Neuronal stem cell (in vitro differentiated cells): ENCODE measurements at regions not wholly inside any gene's neighbourhood (a gene's known extent, or its start where the extent isn't known, plus 50 kb on each side); places are given as distances from the start of the nearest gene placed in this dataset.

Experiments used
- DNase-seq: peaks from one replicate; pipeline ENCODE4 v3.0.0-alpha.2; 2013; ENCODE audit warnings: low spot score
- H2AFZ ChIP-seq: one replicate; pipeline ENCODE4 v1.6.1; 2013; ENCODE audit warnings: mild to moderate bottlenecking, low read length, inconsistent platforms
- H2AK5ac ChIP-seq: 2 replicates; pipeline ENCODE4 v1.6.1; 2013; ENCODE audit warnings: low read depth, mild to moderate bottlenecking, inconsistent platforms, low read length, moderate library complexity, mixed read lengths
- H2BK120ac ChIP-seq: 2 replicates; pipeline ENCODE4 v1.6.1; 2013; ENCODE audit warnings: low read depth, mild to moderate bottlenecking, inconsistent platforms, low read length, moderate library complexity, mixed read lengths
- H2BK12ac ChIP-seq: one replicate; pipeline ENCODE4 v1.6.1; 2013; ENCODE audit warnings: low read length, inconsistent platforms
- H2BK15ac ChIP-seq: 2 replicates; pipeline ENCODE4 v1.6.1; 2013; ENCODE audit warnings: mild to moderate bottlenecking, low read length, inconsistent platforms, mixed read lengths
- H2BK5ac ChIP-seq: one replicate; pipeline ENCODE4 v1.6.1; 2013; ENCODE audit warnings: inconsistent platforms, mild to moderate bottlenecking, low read length, moderate library complexity
- H3K14ac ChIP-seq: one replicate; pipeline ENCODE4 v1.6.1; 2013; ENCODE audit warnings: low read length, inconsistent platforms
- H3K18ac ChIP-seq: 2 replicates; pipeline ENCODE4 v1.6.1; 2013; ENCODE audit warnings: low read length, inconsistent platforms
- H3K23ac ChIP-seq: 2 replicates; pipeline ENCODE4 v1.6.1; 2013; ENCODE audit warnings: low read depth, mild to moderate bottlenecking, mixed read lengths, low read length, inconsistent platforms; ENCODE audit not compliant: poor library complexity
- H3K27ac ChIP-seq: replicated peaks from 3 replicates; pipeline ENCODE4 v1.5.1; 2013; ENCODE audit warnings: low read length, inconsistent platforms
- H3K27me3 ChIP-seq, 3 experiments: 2 replicates each; pipeline ENCODE4 v1.6.1; 2013; ENCODE audit warnings: low read length in 3 of 3, mild to moderate bottlenecking in 2 of 3, inconsistent platforms in 1 of 3, low read depth in 1 of 3, mixed read lengths in 1 of 3, moderate library complexity in 1 of 3; ENCODE audit not compliant: control insufficient read depth in 3 of 3, insufficient read depth in 3 of 3
- H3K36me3 ChIP-seq, 2 donors: replicated peaks in 1 of 2; 2 replicates each; pipeline ENCODE4 v1.6.1; 2013; ENCODE audit warnings: low read length in 2 of 2; ENCODE audit not compliant: control insufficient read depth in 2 of 2, insufficient read depth in 2 of 2
- H3K4ac ChIP-seq: 2 replicates; pipeline ENCODE4 v1.6.1; 2013; ENCODE audit warnings: inconsistent platforms, mild to moderate bottlenecking, low read length, moderate library complexity
- H3K4me1 ChIP-seq, 2 donors: 1 replicate in 1 of 2; 2 replicates in 1 of 2; pipeline ENCODE4 v1.6.1; 2013; ENCODE audit warnings: low read length in 2 of 2, low read depth in 1 of 2; ENCODE audit not compliant: control insufficient read depth in 2 of 2, insufficient read depth in 1 of 2
- H3K4me2 ChIP-seq: one replicate; pipeline ENCODE4 v1.6.1; 2013; ENCODE audit warnings: mild to moderate bottlenecking, low read length, inconsistent platforms; ENCODE audit not compliant: insufficient read depth, poor library complexity, severe bottlenecking
- H3K4me3 ChIP-seq, 2 donors: 2 replicates each; pipeline ENCODE4 v1.5.1; 2013; ENCODE audit warnings: low read length in 2 of 2, mild to moderate bottlenecking in 2 of 2, inconsistent platforms in 1 of 2, moderate library complexity in 1 of 2
- H3K79me1 ChIP-seq: one replicate; pipeline ENCODE4 v1.6.1; 2013; ENCODE audit warnings: low read depth, mild to moderate bottlenecking, inconsistent platforms, low read length, moderate library complexity
- H3K9ac ChIP-seq: one replicate; pipeline ENCODE4 v1.6.1; 2013; ENCODE audit warnings: mild to moderate bottlenecking, low read depth, low read length, inconsistent platforms; ENCODE audit not compliant: poor library complexity
- H3K9me3 ChIP-seq, 2 donors: replicated peaks in 1 of 2; 2 replicates each; pipeline versions ENCODE3 to v1.6.1; 2013; ENCODE audit warnings: low read length in 2 of 2, mild to moderate bottlenecking in 2 of 2, inconsistent platforms in 1 of 2, low read depth in 1 of 2, mixed read lengths in 1 of 2, moderate library complexity in 1 of 2; ENCODE audit not compliant: control insufficient read depth in 2 of 2, insufficient read depth in 1 of 2
- H4K8ac ChIP-seq: one replicate; pipeline ENCODE4 v1.6.1; 2013; ENCODE audit warnings: low read depth, mild to moderate bottlenecking, inconsistent platforms, low read length, moderate library complexity
- H4K91ac ChIP-seq: one replicate; pipeline ENCODE4 v1.6.1; 2013; ENCODE audit warnings: low read length, low read depth, mild to moderate bottlenecking, inconsistent platforms; ENCODE audit not compliant: poor library complexity
- WGBS, 2 donors: extraction: QIAGEN DNeasy Blood & Tissue Kit; methylation state at CpG; one replicate each; pipeline ENCODE4 v1.1.7; 2013; ENCODE audit warnings: missing lambda C conversion rate in 2 of 2, mixed read lengths in 1 of 2; ENCODE audit not compliant: insufficient read length in 2 of 2, insufficient replicate concordance in 1 of 2; ENCODE audit errors: extremely low coverage in 2 of 2; 5-methylcytosine and 5-hydroxymethylcytosine counted together

DNA sequence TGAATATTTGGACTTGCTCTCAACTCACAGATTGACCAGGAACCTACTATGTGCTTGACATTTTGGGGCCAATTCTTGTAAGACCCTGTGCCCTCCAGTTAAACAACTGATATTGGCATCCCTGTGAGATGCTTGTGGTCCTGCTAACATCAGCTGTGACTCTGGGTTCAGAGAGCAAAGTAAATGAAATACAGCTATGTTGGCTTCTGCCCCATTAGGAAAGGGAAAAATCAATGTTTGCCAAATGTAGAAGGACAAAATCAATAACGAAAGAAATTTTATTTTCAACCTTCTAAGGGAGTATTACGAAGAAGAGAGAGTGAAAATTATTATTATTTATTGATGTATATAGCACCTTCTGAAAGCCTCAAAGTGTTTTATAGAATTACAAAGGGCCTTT is 266.9 kb upstream of the ARID1B start:
- H3K4me3 ChIP-seq = no peak overlapping the region
- no peak overlapping the region for H3K14ac ChIP-seq
- no peak overlapping the region for H4K91ac ChIP-seq
- no peak overlapping the region for H2AFZ ChIP-seq
- H3K4ac ChIP-seq = no peak overlapping the region
- H3K36me3 ChIP-seq = no peaks in the 10 kb centered on the region
- no peak overlapping the region for H2AK5ac ChIP-seq
- H2BK5ac ChIP-seq = no peak overlapping the region
- 100% methylated on average over 1 of the region's 2 CpGs; no CpG with 5 or more reads in 1 of the 2 donors for WGBS, 2 donors
- H3K4me2 ChIP-seq = no peak overlapping the region
- no peak overlapping the region for H2BK15ac ChIP-seq
- H2BK120ac ChIP-seq = no peak overlapping the region
- no peak for DNase-seq
- no peak overlapping the region for H4K8ac ChIP-seq
- no peaks in the 10 kb centered on the region for H3K9me3 ChIP-seq
- H3K27me3 ChIP-seq = no peaks in the 10 kb centered on the region
- H2BK12ac ChIP-seq = no peak overlapping the region
- no peak overlapping the region for H3K9ac ChIP-seq
- no peak overlapping the region for H3K27ac ChIP-seq
- H3K18ac ChIP-seq = no peak overlapping the region
- no peaks in the 10 kb centered on the region for H3K4me1 ChIP-seq
- H3K23ac ChIP-seq = no peak overlapping the region
- H3K79me1 ChIP-seq = no peaks in the 10 kb centered on the region

DNA sequence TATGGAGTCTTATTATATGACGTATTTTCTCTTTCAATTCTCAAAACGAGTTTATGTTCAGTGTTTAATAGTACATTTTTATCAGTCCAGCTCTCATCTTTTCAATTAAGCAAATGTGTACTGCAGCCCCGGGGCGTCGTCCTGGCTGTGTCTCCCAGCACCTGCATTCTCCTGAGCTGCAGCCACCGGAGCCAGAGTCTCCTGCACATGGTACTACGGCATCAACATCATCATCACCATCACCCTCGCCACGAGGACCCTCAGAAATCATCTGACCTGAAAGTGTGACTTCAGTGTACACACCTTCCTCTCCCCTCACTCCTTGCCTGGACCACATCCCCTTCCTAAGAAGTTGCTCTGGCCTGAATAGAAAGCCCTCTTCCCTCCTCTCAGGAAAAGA is 267.7 kb upstream of the ARID1B start:
- Histone ChIP-seq H2BK5ac (no peak overlapping the region), H3K27ac (no peak overlapping the region), H2BK15ac (no peak overlapping the region), H3K4me1 (no peaks in the 10 kb centered on the region), H3K4me2 (no peak overlapping the region), H3K4ac (no peak overlapping the region), H4K8ac (no peak overlapping the region), H3K18ac (no peak overlapping the region), H2BK120ac (no peak overlapping the region), H3K9ac (no peak overlapping the region), H3K4me3 (no peak overlapping the region), H3K9me3 (no peaks in the 10 kb centered on the region), H3K14ac (no peak overlapping the region), H3K23ac (no peak overlapping the region), H3K79me1 (no peaks in the 10 kb centered on the region), H2BK12ac (no peak overlapping the region), H4K91ac (no peak overlapping the region), H2AK5ac (no peak overlapping the region), H3K27me3 (no peaks in the 10 kb centered on the region), H2AFZ (no peak overlapping the region), H3K36me3 (no peaks in the 10 kb centered on the region)
- no peak for DNase-seq
- no CpG with 5 or more reads among the region's 9 CpGs for WGBS, 2 donors

GRCh38 chr6:156508923-156509322 is 268.3 kb upstream of the ARID1B start:
- no peaks in the 10 kb centered on the region for H3K36me3 ChIP-seq
- H3K27me3 ChIP-seq = no peaks in the 10 kb centered on the region
- no peak for DNase-seq
- no peak overlapping the region for H2BK5ac ChIP-seq
- H3K4me2 ChIP-seq = no peak overlapping the region
- WGBS, 2 donors = no CpG with 5 or more reads among the region's 6 CpGs
- no peak overlapping the region for H3K27ac ChIP-seq
- no peak overlapping the region for H2BK12ac ChIP-seq
- no peak overlapping the region for H3K9ac ChIP-seq
- no peak overlapping the region for H2BK120ac ChIP-seq
- no peak overlapping the region for H2AFZ ChIP-seq
- H4K91ac ChIP-seq = no peak overlapping the region
- H3K9me3 ChIP-seq = no peaks in the 10 kb centered on the region
- H3K14ac ChIP-seq = no peak overlapping the region
- no peak overlapping the region for H3K4me3 ChIP-seq
- H3K4ac ChIP-seq = no peak overlapping the region
- H3K79me1 ChIP-seq = no peaks in the 10 kb centered on the region
- no peak overlapping the region for H3K18ac ChIP-seq
- no peaks in the 10 kb centered on the region for H3K4me1 ChIP-seq
- H2BK15ac ChIP-seq = no peak overlapping the region
- H2AK5ac ChIP-seq = no peak overlapping the region
- H4K8ac ChIP-seq = no peak overlapping the region
- no peak overlapping the region for H3K23ac ChIP-seq

DNA sequence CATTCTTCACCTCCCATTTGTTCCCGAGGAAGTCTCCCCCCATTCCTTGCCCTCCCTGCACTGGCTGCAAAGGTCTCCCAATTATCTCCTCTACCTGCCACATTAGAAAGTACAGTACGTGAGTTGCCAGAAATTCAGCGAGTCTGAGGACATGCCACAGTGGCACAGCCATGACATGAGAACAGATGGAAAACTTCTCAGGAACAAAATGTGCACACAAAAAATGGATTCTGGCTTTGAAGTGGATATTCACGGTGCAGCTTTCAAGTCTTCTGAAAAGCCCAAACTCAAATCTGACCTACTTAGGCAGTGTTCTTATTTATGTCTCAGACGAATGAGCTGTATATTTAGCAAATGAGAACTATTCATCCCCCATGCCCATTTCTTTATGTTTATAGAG is 269.1 kb upstream of the ARID1B start:
- H3K79me1 ChIP-seq = no peaks in the 10 kb centered on the region
- WGBS, 2 donors = no CpG with 5 or more reads among the region's 5 CpGs
- no peak overlapping the region for H3K4me3 ChIP-seq
- no peaks in the 10 kb centered on the region for H3K4me1 ChIP-seq
- H4K8ac ChIP-seq = no peak overlapping the region
- H3K36me3 ChIP-seq = no peaks in the 10 kb centered on the region
- H3K14ac ChIP-seq = no peak overlapping the region
- no peak overlapping the region for H3K27ac ChIP-seq
- no peak overlapping the region for H4K91ac ChIP-seq
- H3K9ac ChIP-seq = no peak overlapping the region
- H2BK5ac ChIP-seq = no peak overlapping the region
- H3K23ac ChIP-seq = no peak overlapping the region
- DNase-seq = no peak
- H2AFZ ChIP-seq = no peak overlapping the region
- H2AK5ac ChIP-seq = no peak overlapping the region
- H3K18ac ChIP-seq = no peak overlapping the region
- H2BK12ac ChIP-seq = no peak overlapping the region
- no peak overlapping the region for H3K4me2 ChIP-seq
- no peak overlapping the region for H2BK120ac ChIP-seq
- H3K4ac ChIP-seq = no peak overlapping the region
- H3K27me3 ChIP-seq = no peaks in the 10 kb centered on the region
- H3K9me3 ChIP-seq = no peaks in the 10 kb centered on the region
- no peak overlapping the region for H2BK15ac ChIP-seq
